GM10248 (cell line): ENCODE measurements at regions not wholly inside any gene's neighbourhood (a gene's known extent, or its start where the extent isn't known, plus 50 kb on each side); places are given as distances from the start of the nearest gene placed in this dataset.

Source experiments
- CTCF ChIA-PET: fragments of 300-600 bp; sonication (Branson Sonifier 250); formaldehyde crosslinking; extraction: SDS; loops from one replicate; lab custom pipeline; 2021; ENCODE audit warnings: antibody characterized with exemption; lab: Yijun Ruan, JAX
- POLR2A ChIA-PET: fragments of 350-650 bp; sonication (Branson Sonifier 250); formaldehyde crosslinking; extraction: SDS; loops from one replicate; lab custom pipeline; 2020; ENCODE audit warnings: antibody characterized with exemption; lab: Yijun Ruan, JAX
- DNase-seq: peaks from one replicate; pipeline ENCODE4 v3.0.0; 2012; ENCODE audit errors: extremely low spot score
- CTCF ChIP-seq: IDR thresholded peaks from 2 replicates; pipeline ENCODE4 v1.5.1; 2012; ENCODE audit warnings: mild to moderate bottlenecking, low read depth; ENCODE audit errors: extremely low read depth, missing control alignments, control extremely low read depth

GRCh38 chr6:14339711-14340584 lies 222.4 kb downstream of the CD83 start:
- CTCF ChIA-PET: no interaction called here
- POLR2A ChIA-PET: no interaction called here
- no peak for TF ChIP-seq CTCF
- no peak for DNase-seq

GRCh38 chr6:14344486-14344885 lies 226.9 kb downstream of the CD83 start:
- no peak for TF ChIP-seq CTCF
- no peak for DNase-seq
- ChIA-PET CTCF (no interaction called here), POLR2A (no interaction called here)

- ChIA-PET POLR2A (no interaction called here), CTCF (interaction anchor here (0.9 to 1.9 kb wide), 4 partner anchors 12 to 62 kb away, joined by 3 to 5 read pairs (median 3); no protein-coding TSS in a partner anchor)
- TF ChIP-seq CTCF: no peak
- DNase-seq: no peak
These were observed 230.8 kb downstream of the CD83 start for GRCh38 chr6:14348389-14348788.

- ChIA-PET POLR2A (no interaction called here), CTCF (interaction anchor here (0.7 to 1.9 kb wide), 6 partner anchors 11 to 143 kb away, joined by 3 to 7 read pairs (median 4); no protein-coding TSS in a partner anchor)
- no peak for DNase-seq
- no peak for TF ChIP-seq CTCF
These were observed 231.9 kb downstream of the CD83 start for GRCh38 chr6:14349507-14349906.

GRCh38 chr6:14350210-14350609 lies 232.6 kb downstream of the CD83 start:
- CTCF ChIA-PET: interaction anchor here (0.7 to 1.5 kb wide), 6 partner anchors 12 to 144 kb away, joined by 3 to 7 read pairs (median 3); no protein-coding TSS in a partner anchor
- TF ChIP-seq CTCF: no peak
- POLR2A ChIA-PET: no interaction called here
- no peak for DNase-seq

GRCh38 chr6:14353281-14353680 lies 235.7 kb downstream of the CD83 start:
- ChIA-PET POLR2A (no interaction called here), CTCF (interaction anchor here (1.2 kb wide), 1 partner anchor 16 kb away, joined by 3 read pairs; no protein-coding TSS in a partner anchor)
- no peak for TF ChIP-seq CTCF
- no peak for DNase-seq
